GOT3 (cell line): ENCODE measurements at regions not wholly inside any gene's neighbourhood (a gene's known extent, or its start where the extent isn't known, plus 50 kb on each side); places are given as distances from the start of the nearest gene placed in this dataset.

Experiments
- DNase-seq: peaks from one replicate; lab custom pipeline; 2025; ENCODE audit warnings: mixed read lengths; lab: John Stamatoyannopoulos, UW

DNA sequence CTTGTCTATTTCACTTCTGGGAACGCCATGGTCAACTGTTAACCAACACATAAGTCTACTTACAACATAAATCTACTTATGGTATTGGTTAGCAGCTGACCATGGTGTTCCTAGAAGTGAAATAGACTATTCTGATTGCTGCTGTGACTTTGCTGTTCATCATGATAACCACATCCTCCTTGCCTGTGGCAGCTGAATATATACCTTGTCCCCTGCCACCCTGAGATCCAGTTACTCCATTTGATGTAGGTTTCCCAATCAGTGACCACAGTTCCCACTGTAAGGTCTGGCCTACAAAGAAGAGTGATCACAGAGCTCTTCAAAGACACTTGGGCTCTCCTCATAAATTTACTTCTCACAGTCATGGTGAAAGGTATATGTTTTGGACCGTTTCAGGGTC, 66.8 kb upstream of the ALDH1A3 start:
- DNase-seq = no peak

DNA sequence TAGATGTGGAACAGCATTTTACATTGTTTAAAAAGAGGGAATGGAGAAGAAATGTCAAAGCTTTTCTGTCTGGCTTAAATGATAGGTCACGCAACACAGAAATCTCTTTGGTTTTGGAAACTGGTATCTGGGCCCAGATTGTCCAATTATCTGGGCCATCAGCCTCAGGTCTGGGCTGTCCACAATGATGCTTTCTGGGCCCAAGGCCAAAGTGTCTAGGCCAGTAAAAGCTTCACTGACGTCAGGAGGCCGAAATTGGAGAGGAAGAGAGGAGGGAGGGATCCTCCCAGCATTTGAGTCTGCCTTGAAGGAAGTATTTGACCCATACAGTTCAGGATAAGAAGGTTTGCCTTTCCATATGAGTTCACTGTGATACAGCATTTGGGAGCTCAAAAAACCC, 60.7 kb upstream of the ALDH1A3 start:
- DNase-seq = no peak

- no peak for DNase-seq
These were observed 59.1 kb upstream of the ALDH1A3 start for GRCh38 chr15:100820528-100820927.

GRCh38 chr15:100821327-100821726, 58.3 kb upstream of the ALDH1A3 start:
- no peak for DNase-seq

DNA sequence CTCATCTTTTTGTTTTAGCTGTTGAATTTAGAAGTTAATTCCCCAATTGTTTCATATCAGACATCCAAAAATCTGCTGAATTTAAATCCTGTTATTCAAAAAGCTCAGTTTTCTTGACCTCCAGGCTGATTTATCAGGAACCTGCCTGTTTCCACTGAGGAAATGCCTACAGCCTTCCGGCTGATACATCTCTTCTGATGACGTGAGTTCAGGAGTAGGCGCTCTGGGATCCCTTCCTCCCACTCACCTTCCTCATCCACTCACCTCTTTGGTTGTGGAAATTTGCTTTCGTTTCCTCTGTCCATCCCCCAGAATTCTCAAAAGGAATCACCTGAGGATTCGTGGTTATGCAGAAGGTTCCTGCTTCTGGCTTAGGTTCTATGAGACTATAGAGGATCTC, 55.4 kb upstream of the ALDH1A3 start:
- no peak for DNase-seq

- no peak for DNase-seq
These were observed 50.2 kb upstream of the ALDH1A3 start for GRCh38 chr15:100829457-100829856.
